Endothelial cell of umbilical vein (primary cell): ENCODE measurements at regions not wholly inside any gene's neighbourhood (a gene's known extent, or its start where the extent isn't known, plus 50 kb on each side); places are given as distances from the start of the nearest gene placed in this dataset.

Experiments used
- BruUV-seq: library from RNA; stranded (reverse); fragments of 400-500 nt; replicated peaks from 2 replicates; lab custom pipeline; 2021; lab: Mats Ljungman, UMichigan
- CTCF ChIA-PET: fragments of 300-600, 350-600 bp; sonication (Branson Sonifier 250); formaldehyde crosslinking; loops from one replicate; lab custom pipeline; 2021; ENCODE audit warnings: antibody characterized with exemption, inconsistent platforms; lab: Charles Lee
- POLR2A ChIA-PET: fragments of 300-600, 350-600 bp; sonication (Branson Sonifier 250); formaldehyde crosslinking; loops from one replicate; lab custom pipeline; 2021; ENCODE audit warnings: antibody characterized with exemption, inconsistent platforms; lab: Charles Lee
- DNase-seq: peaks from one replicate; pipeline ENCODE4 v3.0.0-alpha.2; 2011; ENCODE audit warnings: low read depth, low spot score
- FAIRE-seq: peaks from 2 replicates; lab custom pipeline; 2011; peaks lifted over from hg19 to GRCh38; lab: Jason Lieb, UNC
- H2AFZ ChIP-seq: 2 replicates; pipeline ENCODE4 v1.6.0; 2012; ENCODE audit warnings: low read depth, low read length, control low read depth, inconsistent platforms
- H3K27ac ChIP-seq: 2 replicates; pipeline ENCODE4 v1.5.1; 2011; ENCODE audit warnings: low read depth, mild to moderate bottlenecking, control low read depth, low read length, moderate library complexity; ENCODE audit not compliant: insufficient read depth
- H3K27me3 ChIP-seq, 2 experiments: 2 replicates each; pipeline versions ENCODE4 v1.6.0 to v1.6.1; 2011; ENCODE audit warnings: low read length in 2 of 2, mixed read lengths in 1 of 2; ENCODE audit not compliant: control insufficient read depth in 2 of 2, insufficient read depth in 2 of 2
- H3K36me3 ChIP-seq, 2 experiments: 2 replicates in 1 of 2; 3 replicates in 1 of 2; pipeline ENCODE4 v1.5.1; 2011; ENCODE audit warnings: low read length in 2 of 2, mild to moderate bottlenecking in 1 of 2, moderate library complexity in 1 of 2; ENCODE audit not compliant: control insufficient read depth in 2 of 2, insufficient read depth in 2 of 2; ENCODE audit errors: extremely low read depth in 1 of 2
- H3K4me1 ChIP-seq: 3 replicates; pipeline ENCODE4 v1.5.1; 2011; ENCODE audit warnings: mild to moderate bottlenecking, low read length; ENCODE audit not compliant: control insufficient read depth, insufficient read depth; ENCODE audit errors: extremely low read depth
- H3K4me2 ChIP-seq: 2 replicates; pipeline ENCODE4 v1.6.1; 2011; ENCODE audit warnings: low read length, control low read depth, mixed read lengths; ENCODE audit not compliant: insufficient read depth
- H3K4me3 ChIP-seq, 3 experiments: fragments of 200-600 bp in 1 of 3; sonication (generic), shearing (Covaris generic) in 1 of 3; replicated peaks in 1 of 3; 2 replicates each; pipeline ENCODE4 v1.5.1; 2011 to 2016; ENCODE audit warnings: control low read depth in 3 of 3, low read length in 3 of 3, mild to moderate bottlenecking in 2 of 3, inconsistent platforms in 1 of 3, low read depth in 1 of 3, moderate library complexity in 1 of 3; ENCODE audit not compliant: insufficient read depth in 1 of 3
- H3K79me2 ChIP-seq: 2 replicates; pipeline ENCODE4 v1.6.0; 2012; ENCODE audit warnings: low read length, inconsistent platforms; ENCODE audit not compliant: control insufficient read depth, insufficient read depth
- H3K9ac ChIP-seq: replicated peaks from 2 replicates; pipeline ENCODE3; 2011; ENCODE audit warnings: low read length, control low read depth; ENCODE audit not compliant: insufficient read depth; ENCODE audit errors: extremely low read depth
- H3K9me1 ChIP-seq: replicated peaks from 3 replicates; pipeline ENCODE4 v1.6.0; 2011; ENCODE audit warnings: mild to moderate bottlenecking, low read length; ENCODE audit not compliant: control insufficient read depth, insufficient read depth; ENCODE audit errors: extremely low read depth
- H3K9me3 ChIP-seq: replicated peaks from 2 replicates; pipeline ENCODE4 v1.5.1; 2012; ENCODE audit warnings: low read length, inconsistent platforms; ENCODE audit not compliant: control insufficient read depth, insufficient read depth
- H4K20me1 ChIP-seq: replicated peaks from 2 replicates; pipeline ENCODE3; 2011; ENCODE audit warnings: mild to moderate bottlenecking, low read length; ENCODE audit not compliant: control insufficient read depth, insufficient read depth; ENCODE audit errors: extremely low read depth
- EZH2 ChIP-seq: IDR thresholded peaks from 2 replicates; pipeline ENCODE4 v1.6.1; 2012; ENCODE audit warnings: borderline replicate concordance, low read depth, mild to moderate bottlenecking, moderate library complexity, low read length, inconsistent platforms; ENCODE audit not compliant: severe bottlenecking
- FOS ChIP-seq: IDR thresholded peaks from 2 replicates; pipeline ENCODE4 v1.6.1; 2011; ENCODE audit warnings: mild to moderate bottlenecking, low read length, moderate library complexity, borderline replicate concordance; ENCODE audit not compliant: insufficient read depth
- GATA2 ChIP-seq: IDR thresholded peaks from 2 replicates; pipeline ENCODE4 v1.7.0; 2011; ENCODE audit warnings: low read depth, mild to moderate bottlenecking, moderate library complexity, mixed read lengths, low read length; ENCODE audit not compliant: insufficient read length, insufficient read depth
- JUN ChIP-seq: IDR thresholded peaks from 2 replicates; pipeline ENCODE4 v1.6.1; 2011; ENCODE audit warnings: borderline replicate concordance, low read depth; ENCODE audit not compliant: insufficient read length, insufficient read depth
- MYC ChIP-seq: IDR thresholded peaks from one replicate; pipeline ENCODE4 v1.6.1; 2011; ENCODE audit warnings: mild to moderate bottlenecking, low read depth, low read length
- POLR2A ChIP-seq: IDR thresholded peaks from 2 replicates; pipeline ENCODE4 v1.6.1; 2012; ENCODE audit warnings: low read depth, mild to moderate bottlenecking, control low read depth, low read length
- POLR2AphosphoS5 ChIP-seq: IDR thresholded peaks from 2 replicates; pipeline ENCODE4 v1.6.1; 2012; ENCODE audit warnings: low read depth, mild to moderate bottlenecking, control low read depth, low read length, moderate library complexity; ENCODE audit not compliant: insufficient read depth
- dilution Hi-C: fragments of 300-500 bp; cut with MboI; formaldehyde crosslinking; loops from one replicate; pipeline ENCODE4 v1.15.0; 2019; ENCODE audit warnings: low sequenced_read_pairs; ENCODE audit not compliant: extremely low pct_ligation_motif_present
- intact Hi-C: fragments of 100-400 bp; cut with micrococcal nuclease; formaldehyde crosslinking; loops from one replicate; pipeline ENCODE4 v1.10.0; 2022
- TF ChIP-seq, protein P1 (sequence below), 2 donors: IDR thresholded peaks; 1 replicate in 1 of 2; 2 replicates in 1 of 2; pipeline ENCODE4 v1.5.1; 2011; ENCODE audit warnings: low read length in 2 of 2, mild to moderate bottlenecking in 2 of 2, moderate library complexity in 2 of 2, control low read depth in 1 of 2, inconsistent platforms in 1 of 2, low read depth in 1 of 2; ENCODE audit not compliant: insufficient read depth in 1 of 2; ENCODE audit errors: extremely low read depth in 1 of 2
- TF ChIP-seq, protein P2 (sequence below): IDR thresholded peaks from 2 replicates; pipeline ENCODE4 v1.6.1; 2011; ENCODE audit not compliant: insufficient read depth, insufficient read length

DNA sequence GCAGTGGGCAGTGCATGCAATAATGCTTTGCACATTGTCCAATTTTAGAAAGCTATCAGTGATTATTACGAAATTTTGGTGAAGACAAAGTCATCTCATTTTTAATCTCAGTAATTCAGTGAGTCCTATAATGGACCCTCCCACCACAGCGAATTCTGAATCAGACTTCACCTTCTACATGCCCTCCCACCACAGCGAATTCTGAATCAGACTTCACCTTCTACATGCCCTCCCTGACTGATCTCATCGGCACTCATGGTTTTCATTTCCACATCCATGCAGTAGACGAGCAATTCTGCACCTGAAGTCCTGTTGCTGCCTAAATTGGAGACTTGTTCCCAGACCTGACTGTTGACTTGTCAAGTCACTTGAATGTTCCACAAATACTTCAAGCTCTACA, 522.3 kb downstream of the EIPR1 start:
- H3K27ac ChIP-seq, result no peak overlapping the region
- no peaks in the 10 kb centered on the region for H3K36me3 ChIP-seq
- no peak overlapping the region for H3K9ac ChIP-seq
- ChIA-PET POLR2A (no interaction called here), CTCF (no interaction called here)
- H3K4me3 ChIP-seq, result no peak overlapping the region
- no peaks in the 10 kb centered on the region for H3K27me3 ChIP-seq
- intact Hi-C loops (no loop called here), dilution Hi-C loops (no loop called here)
- H3K79me2 ChIP-seq, result no peaks in the 10 kb centered on the region
- H3K4me2 ChIP-seq, result no peak overlapping the region
- no peaks in the 10 kb centered on the region for H3K9me1 ChIP-seq
- H3K9me3 ChIP-seq, result no peaks in the 10 kb centered on the region
- no peak overlapping the region for H2AFZ ChIP-seq
- no TSS peak for BruUV-seq
- TF ChIP-seq POLR2A, result no peak
- TF ChIP-seq FOS, result no peak
- no peak for TF ChIP-seq POLR2AphosphoS5
- no peak for TF ChIP-seq GATA2
- no peak for TF ChIP-seq MYC
- TF ChIP-seq JUN, result no peak
- TF ChIP-seq, protein P1, sequence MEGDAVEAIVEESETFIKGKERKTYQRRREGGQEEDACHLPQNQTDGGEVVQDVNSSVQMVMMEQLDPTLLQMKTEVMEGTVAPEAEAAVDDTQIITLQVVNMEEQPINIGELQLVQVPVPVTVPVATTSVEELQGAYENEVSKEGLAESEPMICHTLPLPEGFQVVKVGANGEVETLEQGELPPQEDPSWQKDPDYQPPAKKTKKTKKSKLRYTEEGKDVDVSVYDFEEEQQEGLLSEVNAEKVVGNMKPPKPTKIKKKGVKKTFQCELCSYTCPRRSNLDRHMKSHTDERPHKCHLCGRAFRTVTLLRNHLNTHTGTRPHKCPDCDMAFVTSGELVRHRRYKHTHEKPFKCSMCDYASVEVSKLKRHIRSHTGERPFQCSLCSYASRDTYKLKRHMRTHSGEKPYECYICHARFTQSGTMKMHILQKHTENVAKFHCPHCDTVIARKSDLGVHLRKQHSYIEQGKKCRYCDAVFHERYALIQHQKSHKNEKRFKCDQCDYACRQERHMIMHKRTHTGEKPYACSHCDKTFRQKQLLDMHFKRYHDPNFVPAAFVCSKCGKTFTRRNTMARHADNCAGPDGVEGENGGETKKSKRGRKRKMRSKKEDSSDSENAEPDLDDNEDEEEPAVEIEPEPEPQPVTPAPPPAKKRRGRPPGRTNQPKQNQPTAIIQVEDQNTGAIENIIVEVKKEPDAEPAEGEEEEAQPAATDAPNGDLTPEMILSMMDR (IDR thresholded peaks at IDR 0.05; ENCODE audit: extremely low read depth in 1 of 2, insufficient read depth in 1 of 2, low read depth in 1 of 2, low read length in 2 of 2), result no peak
- TF ChIP-seq, protein P2, sequence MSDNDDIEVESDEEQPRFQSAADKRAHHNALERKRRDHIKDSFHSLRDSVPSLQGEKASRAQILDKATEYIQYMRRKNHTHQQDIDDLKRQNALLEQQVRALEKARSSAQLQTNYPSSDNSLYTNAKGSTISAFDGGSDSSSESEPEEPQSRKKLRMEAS, result no peak
- TF ChIP-seq EZH2, result no peak
- FAIRE-seq, result no peak
- no peaks in the 10 kb centered on the region for H4K20me1 ChIP-seq
- no peaks in the 10 kb centered on the region for H3K4me1 ChIP-seq
- DNase-seq, result no peak
